ENCODE measurements at regions not wholly inside any gene's neighbourhood (a gene's known extent, or its start where the extent isn't known, plus 50 kb on each side); places are given as distances from the start of the nearest gene placed in this dataset.

DNA sequence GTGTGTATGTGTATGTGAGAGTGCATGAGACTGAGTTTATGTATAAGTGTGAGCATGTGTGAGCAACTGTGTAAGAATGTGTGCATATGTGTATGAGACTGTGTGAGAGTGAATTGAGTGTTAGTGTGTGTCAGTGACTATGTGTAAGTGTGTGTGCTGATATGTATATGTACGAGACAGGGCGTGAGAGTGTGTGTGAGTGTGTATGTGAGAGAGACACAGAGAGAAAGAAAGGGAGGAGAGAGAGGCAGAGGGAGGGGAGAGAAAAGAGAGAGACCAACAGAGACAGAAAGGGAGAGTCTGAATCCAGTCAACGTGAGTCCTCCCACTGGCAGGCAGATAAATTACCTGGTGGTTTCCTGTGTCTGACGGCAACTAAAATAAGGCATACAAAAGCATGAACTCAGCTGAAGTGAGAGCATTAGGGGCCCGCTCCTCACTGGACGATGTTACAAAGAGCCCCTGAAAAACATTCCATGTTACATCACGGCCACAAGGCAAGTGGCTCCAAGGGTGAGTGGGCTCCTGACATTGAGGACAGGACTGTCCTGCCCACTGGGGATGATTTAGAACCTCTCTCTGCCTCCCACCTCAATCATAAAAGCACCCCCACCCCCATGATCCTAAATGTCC, 66.6 kb upstream of the TIAM1 start:
- Mint-ChIP-seq H3K4me1 (ENCODE audit: low read depth) (peaks cover 1% of the 10 kb centered on the region), H3K27me3 (no peaks in the 10 kb centered on the region), H3K9me3 (ENCODE audit: low read depth) (no peaks in the 10 kb centered on the region), H3K27ac (no peak overlapping the region), H3K4me3 (ENCODE audit: low read depth) (no peak overlapping the region), H3K36me3 (ENCODE audit: insufficient read depth) (peaks cover 1% of the 10 kb centered on the region)
- TF ChIP-seq, protein P1, sequence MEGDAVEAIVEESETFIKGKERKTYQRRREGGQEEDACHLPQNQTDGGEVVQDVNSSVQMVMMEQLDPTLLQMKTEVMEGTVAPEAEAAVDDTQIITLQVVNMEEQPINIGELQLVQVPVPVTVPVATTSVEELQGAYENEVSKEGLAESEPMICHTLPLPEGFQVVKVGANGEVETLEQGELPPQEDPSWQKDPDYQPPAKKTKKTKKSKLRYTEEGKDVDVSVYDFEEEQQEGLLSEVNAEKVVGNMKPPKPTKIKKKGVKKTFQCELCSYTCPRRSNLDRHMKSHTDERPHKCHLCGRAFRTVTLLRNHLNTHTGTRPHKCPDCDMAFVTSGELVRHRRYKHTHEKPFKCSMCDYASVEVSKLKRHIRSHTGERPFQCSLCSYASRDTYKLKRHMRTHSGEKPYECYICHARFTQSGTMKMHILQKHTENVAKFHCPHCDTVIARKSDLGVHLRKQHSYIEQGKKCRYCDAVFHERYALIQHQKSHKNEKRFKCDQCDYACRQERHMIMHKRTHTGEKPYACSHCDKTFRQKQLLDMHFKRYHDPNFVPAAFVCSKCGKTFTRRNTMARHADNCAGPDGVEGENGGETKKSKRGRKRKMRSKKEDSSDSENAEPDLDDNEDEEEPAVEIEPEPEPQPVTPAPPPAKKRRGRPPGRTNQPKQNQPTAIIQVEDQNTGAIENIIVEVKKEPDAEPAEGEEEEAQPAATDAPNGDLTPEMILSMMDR (IDR thresholded peaks at IDR 0.05; ENCODE audit: unreplicated experiment), result no peak
- DNase-seq (ENCODE audit: low spot score, unreplicated experiment), result no peak

DNA sequence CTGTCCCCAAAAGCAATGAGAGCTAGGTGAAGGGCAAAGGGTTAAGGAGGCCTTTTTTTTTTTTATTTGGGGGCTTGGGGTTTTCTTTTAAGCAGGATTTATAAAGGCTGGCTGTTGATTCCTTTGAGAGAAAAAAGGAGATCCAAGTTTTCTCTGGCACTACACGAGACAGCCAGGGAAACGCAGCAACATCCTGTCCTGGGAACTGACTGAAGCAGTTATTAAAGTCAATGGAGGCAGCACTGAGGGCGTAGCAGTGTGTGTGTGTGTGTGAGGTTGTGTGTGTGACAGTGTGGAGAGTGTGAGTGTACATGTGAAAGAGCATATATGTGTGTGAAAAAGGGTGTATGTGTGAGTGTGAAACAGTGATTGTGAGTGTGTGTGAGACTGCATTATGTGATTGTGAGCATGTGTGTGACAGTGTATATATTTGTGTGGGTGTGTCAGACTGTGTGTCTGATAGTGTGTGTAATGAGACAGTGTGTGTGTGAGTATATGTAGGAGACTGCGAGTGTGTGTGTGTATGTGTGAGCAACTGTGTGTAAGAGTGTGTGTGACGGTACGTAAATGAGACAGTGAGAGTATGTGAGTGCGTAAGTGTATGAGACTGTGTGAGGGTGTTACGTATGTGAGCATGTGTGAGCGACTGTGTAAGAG, 65.9 kb upstream of the TIAM1 start:
- no peak overlapping the region for H3K4me3 Mint-ChIP-seq (ENCODE audit: low read depth)
- TF ChIP-seq, protein P1 (IDR thresholded peaks at IDR 0.05; ENCODE audit: unreplicated experiment), result no peak
- peaks cover 1% of the 10 kb centered on the region for H3K36me3 Mint-ChIP-seq (ENCODE audit: insufficient read depth)
- no peak for DNase-seq (ENCODE audit: low spot score, unreplicated experiment)
- H3K27me3 Mint-ChIP-seq, result no peaks in the 10 kb centered on the region
- no peak overlapping the region for H3K27ac Mint-ChIP-seq
- H3K4me1 Mint-ChIP-seq (ENCODE audit: low read depth), result peaks cover 1% of the 10 kb centered on the region
- H3K9me3 Mint-ChIP-seq (ENCODE audit: low read depth), result no peaks in the 10 kb centered on the region

DNA sequence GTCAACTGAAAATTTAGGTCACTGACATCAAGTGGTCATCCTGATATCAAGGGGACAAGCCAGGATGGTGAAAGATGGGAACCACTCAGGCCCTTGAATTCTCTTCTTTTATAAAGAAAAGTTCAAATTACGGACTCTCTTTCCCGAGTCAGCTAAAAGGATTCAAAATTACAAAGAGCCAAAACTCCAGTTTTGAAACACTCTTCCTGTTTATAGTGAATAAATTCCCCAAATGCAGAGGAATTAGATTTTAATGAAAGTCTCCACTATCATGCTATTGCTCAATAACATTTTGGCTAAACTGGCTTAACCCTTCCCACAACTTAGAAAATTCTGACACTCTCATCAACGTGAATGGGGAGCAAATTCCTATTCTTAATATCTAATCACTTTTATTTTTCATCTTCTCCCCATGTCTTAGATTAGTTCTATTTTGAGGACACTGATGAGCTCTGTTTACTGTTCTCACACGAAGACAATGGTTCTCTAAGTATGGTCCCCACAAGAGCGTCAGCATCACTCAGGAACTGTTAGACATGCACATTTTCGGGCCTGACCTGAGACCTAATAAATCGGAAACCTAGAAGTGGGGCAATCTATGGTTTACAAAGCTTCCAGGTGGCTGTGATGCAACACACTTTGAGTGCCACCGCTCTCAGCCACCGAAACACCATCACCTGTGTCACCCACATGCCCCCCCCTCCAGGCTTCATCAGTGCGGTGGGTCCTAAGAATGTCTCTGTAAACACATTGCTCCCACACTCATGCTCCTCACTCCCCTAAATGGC, 64.4 kb upstream of the TIAM1 start:
- H3K36me3 Mint-ChIP-seq (ENCODE audit: insufficient read depth), result peaks cover 1% of the 10 kb centered on the region
- TF ChIP-seq, protein P1 (IDR thresholded peaks at IDR 0.05; ENCODE audit: unreplicated experiment), result no peak
- no peak overlapping the region for H3K27ac Mint-ChIP-seq

DNA sequence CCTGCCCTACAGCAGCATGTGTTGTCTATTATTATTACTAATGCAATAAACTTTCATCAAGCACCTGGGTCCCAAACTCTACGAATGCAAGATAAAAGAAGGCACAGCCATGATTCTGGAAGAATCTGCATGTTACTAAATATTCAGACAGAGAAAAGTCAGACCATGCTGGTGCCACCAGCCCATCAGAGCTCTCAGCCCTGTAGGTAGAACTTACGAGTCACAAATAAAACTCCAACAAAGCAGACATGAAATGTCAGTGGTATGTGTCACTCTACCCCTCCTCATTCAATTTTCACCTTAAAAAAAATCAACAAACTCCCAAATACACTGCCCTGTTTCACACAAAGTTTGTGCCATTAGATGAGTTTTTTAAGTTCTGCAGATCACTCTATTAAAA, 62.4 kb upstream of the TIAM1 start:
- DNase-seq (ENCODE audit: low spot score, unreplicated experiment), result no peak
- no peaks in the 10 kb centered on the region for H3K9me3 Mint-ChIP-seq (ENCODE audit: low read depth)
- H3K36me3 Mint-ChIP-seq (ENCODE audit: insufficient read depth), result no peaks in the 10 kb centered on the region
- H3K27me3 Mint-ChIP-seq, result peaks cover 3% of the 10 kb centered on the region
- H3K4me1 Mint-ChIP-seq (ENCODE audit: low read depth), result peaks cover 13% of the 10 kb centered on the region
- no peak overlapping the region for H3K4me3 Mint-ChIP-seq (ENCODE audit: low read depth)
- H3K27ac Mint-ChIP-seq, result no peak overlapping the region
- TF ChIP-seq, protein P1 (IDR thresholded peaks at IDR 0.05; ENCODE audit: unreplicated experiment), result no peak

More for the DNA sequence above, 64.4 kb upstream of the TIAM1 start:
- Mint-ChIP-seq H3K9me3 (ENCODE audit: low read depth) (no peaks in the 10 kb centered on the region), H3K4me1 (ENCODE audit: low read depth) (peaks cover 10% of the 10 kb centered on the region), H3K4me3 (ENCODE audit: low read depth) (no peak overlapping the region), H3K27me3 (no peaks in the 10 kb centered on the region)
- no peak for DNase-seq (ENCODE audit: low spot score, unreplicated experiment)

DNA sequence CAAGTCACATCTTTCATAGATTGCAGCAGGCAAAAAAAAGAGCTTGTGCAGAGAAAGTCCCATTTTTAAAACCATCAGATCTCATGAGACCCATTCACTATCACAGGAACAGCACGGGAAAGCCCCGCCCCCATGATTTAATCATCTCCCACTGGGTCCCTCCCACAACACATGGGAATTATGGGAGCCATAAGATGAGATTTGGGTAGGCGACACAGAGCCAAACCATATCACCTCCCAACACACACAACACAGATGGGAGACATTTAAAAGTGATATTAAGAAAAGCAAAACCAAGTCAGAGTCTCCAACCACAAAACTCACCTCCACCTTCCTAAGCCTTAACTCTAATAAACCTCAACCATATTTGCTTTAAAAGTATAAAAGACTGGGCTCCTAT, 61.5 kb upstream of the TIAM1 start:
- Mint-ChIP-seq H3K4me1 (ENCODE audit: low read depth) (peaks cover 16% of the 10 kb centered on the region), H3K27ac (peak overlapping the region; percentile 36), H3K27me3 (peaks cover 5% of the 10 kb centered on the region)

More for the DNA sequence above, 61.5 kb upstream of the TIAM1 start:
- H3K4me3 Mint-ChIP-seq (ENCODE audit: low read depth), result no peak overlapping the region
- H3K9me3 Mint-ChIP-seq (ENCODE audit: low read depth), result no peaks in the 10 kb centered on the region
- no peaks in the 10 kb centered on the region for H3K36me3 Mint-ChIP-seq (ENCODE audit: insufficient read depth)
- TF ChIP-seq, protein P1 (IDR thresholded peaks at IDR 0.05; ENCODE audit: unreplicated experiment), result no peak
- no peak for DNase-seq (ENCODE audit: low spot score, unreplicated experiment)

Measured in progenitor cell of endocrine pancreas (in vitro differentiated cells).